Panc1 (cell line): ENCODE measurements at regions not wholly inside any gene's neighbourhood (a gene's known extent, or its start where the extent isn't known, plus 50 kb on each side); places are given as distances from the start of the nearest gene placed in this dataset.

Experiments
- ATAC-seq: fragments of 200-7000 bp; cut with Tn5 transposase; 2 replicates; pipeline ENCODE4 v1.9.1; 2020; ENCODE audit warnings: mild to moderate bottlenecking, moderate library complexity
- BruUV-seq: library from RNA; stranded (reverse); fragments of 400-500 nt; replicated peaks from 2 replicates; lab custom pipeline; 2021; lab: Mats Ljungman, UMichigan
- CTCF ChIA-PET: fragments of 300-600 bp; sonication (Branson Sonifier 250); formaldehyde crosslinking; loops from one replicate; lab custom pipeline; 2022; ENCODE audit warnings: antibody characterized with exemption; lab: Charles Lee
- POLR2A ChIA-PET: fragments of 300-600 bp; sonication (Branson Sonifier 250); formaldehyde crosslinking; loops from one replicate; lab custom pipeline; 2022; ENCODE audit warnings: antibody characterized with exemption; lab: Charles Lee
- DNase-seq: peaks from one replicate; pipeline ENCODE4 v3.0.0-alpha.2; 2010; ENCODE audit warnings: low read depth, low spot score
- H3K27ac ChIP-seq: 2 replicates; pipeline ENCODE4 v1.5.1; 2011; ENCODE audit warnings: mild to moderate bottlenecking, low read length, inconsistent platforms
- H3K27me3 ChIP-seq: fragments of 200-500 bp; sonication (Bioruptor generic); 2 replicates; pipeline ENCODE4 v1.6.0; 2014; ENCODE audit warnings: low read length, inconsistent platforms; ENCODE audit not compliant: control insufficient read depth, insufficient read depth
- H3K36me3 ChIP-seq: fragments of 200-500 bp; sonication (Bioruptor generic); 2 replicates; pipeline ENCODE4 v1.5.1; 2014; ENCODE audit warnings: inconsistent platforms, mild to moderate bottlenecking, low read length, moderate library complexity; ENCODE audit not compliant: control insufficient read depth, insufficient read depth
- H3K4me1 ChIP-seq: 2 replicates; pipeline ENCODE4 v1.5.1; 2011; ENCODE audit warnings: inconsistent platforms, mild to moderate bottlenecking, low read length, moderate library complexity; ENCODE audit not compliant: control insufficient read depth, insufficient read depth
- H3K4me3 ChIP-seq, 2 experiments: 2 replicates each; pipeline ENCODE4 v1.5.1; 2011 to 2012; ENCODE audit warnings: low read depth in 2 of 2, low read length in 2 of 2, mild to moderate bottlenecking in 2 of 2, inconsistent platforms in 1 of 2, moderate library complexity in 1 of 2
- H3K9me3 ChIP-seq: fragments of 200-500 bp; sonication (Bioruptor generic); 2 replicates; pipeline ENCODE4 v1.5.1; 2014; ENCODE audit warnings: low read depth, mild to moderate bottlenecking, inconsistent platforms, low read length, moderate library complexity; ENCODE audit not compliant: control insufficient read depth, insufficient read depth
- CTCF ChIP-seq: fragments of 450-650 bp; IDR thresholded peaks from 2 replicates; pipeline ENCODE4 v1.5.1; 2017; ENCODE audit warnings: mild to moderate bottlenecking
- POLR2AphosphoS5 ChIP-seq: IDR thresholded peaks from 2 replicates; pipeline ENCODE4 v1.6.1; 2012; ENCODE audit warnings: mild to moderate bottlenecking, low read depth, low read length, moderate library complexity
- REST ChIP-seq, 2 experiments: IDR thresholded peaks; 2 replicates each; pipeline ENCODE4 v1.6.1; 2011 to 2012; ENCODE audit warnings: low read depth in 2 of 2, control low read depth in 1 of 2, low read length in 1 of 2, mild to moderate bottlenecking in 1 of 2, moderate library complexity in 1 of 2; ENCODE audit not compliant: insufficient read depth in 1 of 2
- SIN3A ChIP-seq: IDR thresholded peaks from 2 replicates; pipeline ENCODE4 v1.6.1; 2012; ENCODE audit warnings: low read depth, mild to moderate bottlenecking, low read length, moderate library complexity, borderline replicate concordance; ENCODE audit not compliant: insufficient read depth
- TCF7L2 ChIP-seq: IDR thresholded peaks from 2 replicates; pipeline ENCODE4 v1.6.1; 2011; ENCODE audit warnings: mild to moderate bottlenecking, low read depth, low read length, inconsistent platforms
- in situ Hi-C: cut with HindIII; loops from 2 replicates; pipeline ENCODE4 v1.10.0; 2016; ENCODE audit warnings: low sequenced_read_pairs, low pct_unique_long_range_greater_than_20kb
- intact Hi-C: fragments of 100-400 bp; cut with micrococcal nuclease; formaldehyde crosslinking; loops from one replicate; pipeline ENCODE4 v1.10.0; 2022; ENCODE audit not compliant: unreplicated experiment

GRCh38 chr2:41544709-41545108, 503.1 kb upstream of the PKDCC start:
- no peak for DNase-seq
- Histone ChIP-seq H3K4me3 (no peak overlapping the region), H3K27me3 (no peaks in the 10 kb centered on the region), H3K36me3 (no peaks in the 10 kb centered on the region), H3K27ac (no peak overlapping the region), H3K4me1 (no peaks in the 10 kb centered on the region), H3K9me3 (no peaks in the 10 kb centered on the region)
- BruUV-seq, result no TSS peak
- ChIA-PET POLR2A (interaction anchor here (0.6 kb wide), 1 partner anchor 93 kb away, joined by 3 read pairs; no protein-coding TSS in a partner anchor), CTCF (no interaction called here)
- no peak for ATAC-seq
- TF ChIP-seq CTCF (no peak), TCF7L2 (no peak), REST (IDR thresholded peaks at IDR 0.05; ENCODE audit: insufficient read depth in 1 of 2, low read depth in 2 of 2, low read length in 1 of 2) (no peak), POLR2AphosphoS5 (no peak), SIN3A (no peak)
- intact Hi-C loops (no loop called here), in situ Hi-C loops (no loop called here)

- in situ Hi-C loops (no loop called here), intact Hi-C loops (no loop called here)
- no peak overlapping the region for H3K27ac ChIP-seq
- no peaks in the 10 kb centered on the region for H3K36me3 ChIP-seq
- no TSS peak for BruUV-seq
- DNase-seq, result no peak
- ChIA-PET CTCF (no interaction called here), POLR2A (no interaction called here)
- ATAC-seq, result no peak
- no peak overlapping the region for H3K4me3 ChIP-seq
- no peaks in the 10 kb centered on the region for H3K27me3 ChIP-seq
- no peaks in the 10 kb centered on the region for H3K9me3 ChIP-seq
- TF ChIP-seq REST (IDR thresholded peaks at IDR 0.05; ENCODE audit: insufficient read depth in 1 of 2, low read depth in 2 of 2, low read length in 1 of 2) (no peak), TCF7L2 (no peak), POLR2AphosphoS5 (no peak), CTCF (no peak), SIN3A (no peak)
- H3K4me1 ChIP-seq, result no peaks in the 10 kb centered on the region
Observed at GRCh38 chr2:41546031-41546430, 501.8 kb upstream of the PKDCC start.
